SIG-M5 treated with dmso at 0.1 percent for 504 hours (cell line): ENCODE measurements at regions not wholly inside any gene's neighbourhood (a gene's known extent, or its start where the extent isn't known, plus 50 kb on each side); places are given as distances from the start of the nearest gene placed in this dataset.

Experiments
- DNase-seq: peaks from one replicate; lab custom pipeline; 2025; ENCODE audit not compliant: unreplicated experiment; lab: John Stamatoyannopoulos, UW

GRCh38 chr9:89791754-89792153, 186.9 kb downstream of the GADD45G start:
- DNase-seq, result no peak

- no peak for DNase-seq
These were observed 187.6 kb downstream of the GADD45G start for GRCh38 chr9:89792189-89793123.

GRCh38 chr9:89793124-89793495, 188.3 kb downstream of the GADD45G start:
- DNase-seq, result no peak

- no peak for DNase-seq
These were observed 188.7 kb downstream of the GADD45G start for GRCh38 chr9:89793551-89793950.

GRCh38 chr9:89794918-89795317, 190.1 kb downstream of the GADD45G start:
- DNase-seq, result no peak

GRCh38 chr9:89795538-89796195, 190.9 kb downstream of the GADD45G start:
- DNase-seq, result no peak

GRCh38 chr9:89796606-89797005, 191.8 kb downstream of the GADD45G start:
- DNase-seq, result no peak

- DNase-seq, result no peak
These were observed 192.4 kb downstream of the GADD45G start for GRCh38 chr9:89797255-89797654.

GRCh38 chr9:89797937-89798455, 193.2 kb downstream of the GADD45G start:
- DNase-seq, result no peak

- no peak for DNase-seq
These were observed 193.8 kb downstream of the GADD45G start for GRCh38 chr9:89798547-89799120.

- DNase-seq, result no peak
These were observed 194.4 kb downstream of the GADD45G start for GRCh38 chr9:89799221-89799620.

- no peak for DNase-seq
These were observed 195.0 kb downstream of the GADD45G start for GRCh38 chr9:89799766-89800165.

- no peak for DNase-seq
These were observed 196.5 kb downstream of the GADD45G start for GRCh38 chr9:89801341-89801740.

- no peak for DNase-seq
These were observed 197.2 kb downstream of the GADD45G start for GRCh38 chr9:89801742-89802670.

- DNase-seq, result no peak
These were observed 198.1 kb downstream of the GADD45G start for GRCh38 chr9:89802781-89803355.

GRCh38 chr9:89803403-89803802, 198.6 kb downstream of the GADD45G start:
- DNase-seq, result no peak

GRCh38 chr9:89804766-89805531, 200.1 kb downstream of the GADD45G start:
- DNase-seq, result no peak

GRCh38 chr9:89805571-89806292, 200.9 kb downstream of the GADD45G start:
- no peak for DNase-seq
